ENCODE measurements at regions not wholly inside any gene's neighbourhood (a gene's known extent, or its start where the extent isn't known, plus 50 kb on each side); places are given as distances from the start of the nearest gene placed in this dataset.
A peak's percentile ranks its signal among the peaks of the same experiment; 100 is the strongest.

DNA sequence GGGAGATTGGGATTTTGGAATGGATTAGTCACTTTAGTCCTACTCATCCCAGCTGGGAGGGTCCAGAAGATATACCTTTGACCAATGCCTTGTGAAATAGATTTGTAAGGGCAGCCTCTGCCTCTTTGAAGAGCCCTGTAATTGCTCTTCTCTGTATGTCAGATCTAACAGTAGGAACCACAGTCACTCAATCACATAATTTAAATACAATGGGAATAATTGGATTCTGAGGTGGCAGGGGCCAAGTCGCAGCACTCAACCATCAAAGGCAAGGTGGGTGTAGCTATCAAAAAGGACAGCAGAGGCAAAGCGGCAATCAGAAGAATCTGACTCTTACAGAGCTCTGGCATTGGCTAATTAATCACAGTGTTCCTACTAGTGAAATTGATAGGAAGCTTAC, 650.9 kb upstream of the ANKRD30A start:
- no peak overlapping the region for H2AFZ ChIP-seq (ENCODE audit: low read depth, low read length)
- no peak overlapping the region for H3K9ac ChIP-seq (ENCODE audit: low read length)
- no peaks in the 10 kb centered on the region for H4K20me1 ChIP-seq (ENCODE audit: insufficient read depth, low read length)
- H3K4me3 Mint-ChIP-seq (ENCODE audit: unreplicated experiment), result no peak overlapping the region
- no peak overlapping the region for H3K4me3 ChIP-seq (ENCODE audit: insufficient read depth, low read depth, low read length)
- DNase-seq (ENCODE audit: low read depth) (no peak), FAIRE-seq (no peak)
- H3K36me3 ChIP-seq (ENCODE audit: insufficient read depth, low read length), result no peaks in the 10 kb centered on the region
- H3K27ac Mint-ChIP-seq (ENCODE audit: unreplicated experiment), result no peak overlapping the region
- TF ChIP-seq EZH2 (IDR thresholded peaks at IDR 0.05; ENCODE audit: insufficient read depth, low read length), result no peak
- TF ChIP-seq, protein P1, sequence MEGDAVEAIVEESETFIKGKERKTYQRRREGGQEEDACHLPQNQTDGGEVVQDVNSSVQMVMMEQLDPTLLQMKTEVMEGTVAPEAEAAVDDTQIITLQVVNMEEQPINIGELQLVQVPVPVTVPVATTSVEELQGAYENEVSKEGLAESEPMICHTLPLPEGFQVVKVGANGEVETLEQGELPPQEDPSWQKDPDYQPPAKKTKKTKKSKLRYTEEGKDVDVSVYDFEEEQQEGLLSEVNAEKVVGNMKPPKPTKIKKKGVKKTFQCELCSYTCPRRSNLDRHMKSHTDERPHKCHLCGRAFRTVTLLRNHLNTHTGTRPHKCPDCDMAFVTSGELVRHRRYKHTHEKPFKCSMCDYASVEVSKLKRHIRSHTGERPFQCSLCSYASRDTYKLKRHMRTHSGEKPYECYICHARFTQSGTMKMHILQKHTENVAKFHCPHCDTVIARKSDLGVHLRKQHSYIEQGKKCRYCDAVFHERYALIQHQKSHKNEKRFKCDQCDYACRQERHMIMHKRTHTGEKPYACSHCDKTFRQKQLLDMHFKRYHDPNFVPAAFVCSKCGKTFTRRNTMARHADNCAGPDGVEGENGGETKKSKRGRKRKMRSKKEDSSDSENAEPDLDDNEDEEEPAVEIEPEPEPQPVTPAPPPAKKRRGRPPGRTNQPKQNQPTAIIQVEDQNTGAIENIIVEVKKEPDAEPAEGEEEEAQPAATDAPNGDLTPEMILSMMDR (IDR thresholded peaks at IDR 0.05; ENCODE audit: insufficient read depth, low read depth, low read length), result no peak
- no peak overlapping the region for H3K27ac ChIP-seq (ENCODE audit: low read depth, low read length)
- H3K4me1 ChIP-seq (ENCODE audit: insufficient read depth, low read length), result peaks cover 6% of the 10 kb centered on the region
- no peaks in the 10 kb centered on the region for H3K27me3 Mint-ChIP-seq (ENCODE audit: low read depth, unreplicated experiment)
- no peaks in the 10 kb centered on the region for H3K9me3 Mint-ChIP-seq (ENCODE audit: unreplicated experiment)
- no peaks in the 10 kb centered on the region for H3K79me2 ChIP-seq (ENCODE audit: insufficient read depth, low read length)
- H3K27me3 ChIP-seq (ENCODE audit: insufficient read depth, low read length), result no peaks in the 10 kb centered on the region
- H3K9me3 ChIP-seq (ENCODE audit: insufficient read depth, low read depth, low read length), result no peaks in the 10 kb centered on the region
- H3K4me2 ChIP-seq (ENCODE audit: low read length), result no peak overlapping the region
- H3K36me3 Mint-ChIP-seq (ENCODE audit: low read depth, unreplicated experiment), result no peaks in the 10 kb centered on the region
- H3K4me1 Mint-ChIP-seq (ENCODE audit: low read depth, unreplicated experiment), result peaks cover 6% of the 10 kb centered on the region

DNA sequence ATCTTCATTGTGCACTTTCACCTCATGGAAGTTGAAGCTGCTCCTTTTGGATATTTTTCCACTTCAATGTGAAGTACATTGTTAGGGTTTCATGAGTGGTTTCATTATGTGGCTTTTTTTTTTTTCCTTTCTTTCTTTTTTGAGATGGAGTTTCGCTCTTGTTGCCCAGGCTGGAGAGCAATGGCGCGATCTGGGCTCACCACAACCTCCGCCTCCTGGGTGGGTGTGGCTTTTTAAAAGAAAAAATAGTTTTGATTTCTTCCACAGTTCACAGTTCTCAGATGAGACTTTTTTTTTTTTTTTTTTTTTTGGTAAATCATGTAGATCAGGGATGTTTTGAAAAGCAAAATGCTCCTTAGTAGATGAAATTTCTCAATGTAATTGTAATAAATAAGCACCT, 652.3 kb upstream of the ANKRD30A start:
- Mint-ChIP-seq H3K4me1 (ENCODE audit: low read depth, unreplicated experiment) (peaks cover 6% of the 10 kb centered on the region), H3K27ac (ENCODE audit: unreplicated experiment) (no peak overlapping the region), H3K9me3 (ENCODE audit: unreplicated experiment) (no peaks in the 10 kb centered on the region), H3K27me3 (ENCODE audit: low read depth, unreplicated experiment) (no peaks in the 10 kb centered on the region), H3K4me3 (ENCODE audit: unreplicated experiment) (no peak overlapping the region), H3K36me3 (ENCODE audit: low read depth, unreplicated experiment) (no peaks in the 10 kb centered on the region)
- Histone ChIP-seq H3K4me1 (ENCODE audit: insufficient read depth, low read length) (peaks cover 10% of the 10 kb centered on the region), H2AFZ (ENCODE audit: low read depth, low read length) (no peak overlapping the region), H3K9ac (ENCODE audit: low read length) (no peak overlapping the region), H3K27ac (ENCODE audit: low read depth, low read length) (no peak overlapping the region), H3K4me2 (ENCODE audit: low read length) (no peak overlapping the region), H3K4me3 (ENCODE audit: insufficient read depth, low read depth, low read length) (no peak overlapping the region), H3K36me3 (ENCODE audit: insufficient read depth, low read length) (no peaks in the 10 kb centered on the region), H3K9me3 (ENCODE audit: insufficient read depth, low read depth, low read length) (no peaks in the 10 kb centered on the region), H3K79me2 (ENCODE audit: insufficient read depth, low read length) (no peaks in the 10 kb centered on the region), H4K20me1 (ENCODE audit: insufficient read depth, low read length) (no peaks in the 10 kb centered on the region), H3K27me3 (ENCODE audit: insufficient read depth, low read length) (no peaks in the 10 kb centered on the region)
- TF ChIP-seq, protein P1 (IDR thresholded peaks at IDR 0.05; ENCODE audit: insufficient read depth, low read depth, low read length), result no peak
- TF ChIP-seq EZH2 (IDR thresholded peaks at IDR 0.05; ENCODE audit: insufficient read depth, low read length), result no peak
- FAIRE-seq (no peak), DNase-seq (ENCODE audit: low read depth) (no peak)

DNA sequence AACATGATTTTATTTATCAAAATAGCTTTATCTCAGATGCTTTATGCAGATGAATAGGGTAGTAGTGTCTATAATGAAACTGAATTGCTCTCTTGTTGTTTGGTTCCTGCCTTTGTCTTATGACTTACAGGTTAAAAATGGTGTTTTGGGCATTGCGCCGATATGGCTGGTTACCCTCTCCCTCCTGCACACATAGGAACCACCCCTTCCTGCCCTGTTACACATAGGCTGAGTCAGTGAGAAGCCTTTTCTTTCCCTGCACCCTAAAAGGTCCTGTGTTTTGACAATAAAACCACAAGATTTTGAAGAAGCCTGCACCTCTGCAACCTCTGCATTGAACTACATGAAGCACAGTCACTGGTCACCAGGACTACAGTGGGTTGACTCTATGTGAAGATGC, 655.8 kb upstream of the ANKRD30A start:
- H2AFZ ChIP-seq (ENCODE audit: low read depth, low read length), result peak overlapping the region; percentile 36

More for the DNA sequence above, 655.8 kb upstream of the ANKRD30A start:
- Mint-ChIP-seq H3K27me3 (ENCODE audit: low read depth, unreplicated experiment) (no peaks in the 10 kb centered on the region), H3K9me3 (ENCODE audit: unreplicated experiment) (no peaks in the 10 kb centered on the region), H3K27ac (ENCODE audit: unreplicated experiment) (no peak overlapping the region), H3K4me3 (ENCODE audit: unreplicated experiment) (no peak overlapping the region), H3K36me3 (ENCODE audit: low read depth, unreplicated experiment) (no peaks in the 10 kb centered on the region), H3K4me1 (ENCODE audit: low read depth, unreplicated experiment) (peaks cover 6% of the 10 kb centered on the region)
- H3K4me3 ChIP-seq (ENCODE audit: insufficient read depth, low read depth, low read length), result no peak overlapping the region
- peaks cover 10% of the 10 kb centered on the region for H3K4me1 ChIP-seq (ENCODE audit: insufficient read depth, low read length)
- no peaks in the 10 kb centered on the region for H3K79me2 ChIP-seq (ENCODE audit: insufficient read depth, low read length)
- H3K36me3 ChIP-seq (ENCODE audit: insufficient read depth, low read length), result no peaks in the 10 kb centered on the region
- H3K9me3 ChIP-seq (ENCODE audit: insufficient read depth, low read depth, low read length), result no peaks in the 10 kb centered on the region
- H3K4me2 ChIP-seq (ENCODE audit: low read length), result peak overlapping the region; percentile 70
- no peak overlapping the region for H3K9ac ChIP-seq (ENCODE audit: low read length)
- H3K27ac ChIP-seq (ENCODE audit: low read depth, low read length), result no peak overlapping the region
- FAIRE-seq (peak; percentile 73), DNase-seq (ENCODE audit: low read depth) (peak; percentile 66)
- TF ChIP-seq, protein P1 (IDR thresholded peaks at IDR 0.05; ENCODE audit: insufficient read depth, low read depth, low read length), result no peak
- no peak for TF ChIP-seq EZH2 (IDR thresholded peaks at IDR 0.05; ENCODE audit: insufficient read depth, low read length)
- no peaks in the 10 kb centered on the region for H4K20me1 ChIP-seq (ENCODE audit: insufficient read depth, low read length)
- no peaks in the 10 kb centered on the region for H3K27me3 ChIP-seq (ENCODE audit: insufficient read depth, low read length)

Data from astrocyte (in vitro differentiated cells and primary cell).